Body of pancreas (tissue), 4 donors: ENCODE measurements at regions not wholly inside any gene's neighbourhood (a gene's known extent, or its start where the extent isn't known, plus 50 kb on each side); places are given as distances from the start of the nearest gene placed in this dataset.

ENCODE experiments used
- ATAC-seq: fragments of 150-250 bp; one replicate; pipeline ENCODE4 v1.9.1; 2016
- DNase-seq, 4 donors: peaks; one replicate each; pipeline ENCODE4 v3.0.0-alpha.2; 2019
- H3K27ac ChIP-seq, 4 donors: fragments of 200-600 bp; sonication (generic); 1 replicate in 3 of 4; 2 replicates in 1 of 4; pipeline versions ENCODE4 v1.5.1 to v1.6.1; 2016 to 2019; ENCODE audit warnings: mild to moderate bottlenecking in 1 of 4, mixed read lengths in 1 of 4, moderate library complexity in 1 of 4
- H3K27me3 ChIP-seq, 2 donors: fragments of 200-600 bp; sonication (generic); one replicate each; pipeline ENCODE4 v1.6.0; 2016; ENCODE audit warnings: mild to moderate bottlenecking in 1 of 2
- H3K36me3 ChIP-seq, 2 donors: fragments of 200-600 bp; sonication (generic); replicated peaks in 1 of 2; 2 replicates each; pipeline ENCODE4 v1.5.1; 2016; ENCODE audit warnings: low read depth in 2 of 2; ENCODE audit not compliant: insufficient read depth in 1 of 2
- H3K4me1 ChIP-seq: fragments of 200-600 bp; sonication (generic); one replicate; pipeline ENCODE4 v1.6.0; 2016
- H3K4me3 ChIP-seq, 2 donors: fragments of 200-600 bp; sonication (generic); 1 replicate in 1 of 2; 2 replicates in 1 of 2; pipeline ENCODE4 v1.5.1; 2016 to 2019
- H3K9me3 ChIP-seq, 3 donors: fragments of 200-600 bp; sonication (generic); 1 replicate in 2 of 3; 2 replicates in 1 of 3; pipeline ENCODE4 v1.5.1; 2016
- POLR2A ChIP-seq, 3 donors: fragments of 450-650 bp; IDR thresholded peaks; one replicate each; pipeline ENCODE4 v1.6.1; 2016; ENCODE audit warnings: antibody characterized with exemption in 3 of 3, mild to moderate bottlenecking in 2 of 3
- WGBS, 2 donors: methylation state at CpG; one replicate each; pipeline ENCODE4 v1.1.5; 2017; 5-methylcytosine and 5-hydroxymethylcytosine counted together
- intact Hi-C: fragments of 100-400 bp; cut with DNase I; formaldehyde crosslinking; loops from one replicate; pipeline ENCODE4 v1.15.1; 2023
- TF ChIP-seq, protein P1 (sequence below), 7 experiments: fragments of 450-650 bp in 4 of 7; fragments of 200-600 bp in 3 of 7; sonication (generic) in 3 of 7; IDR thresholded peaks; one replicate each; pipeline ENCODE4 v1.5.1; 2016 to 2019; ENCODE audit warnings: antibody characterized with exemption in 7 of 7

DNA sequence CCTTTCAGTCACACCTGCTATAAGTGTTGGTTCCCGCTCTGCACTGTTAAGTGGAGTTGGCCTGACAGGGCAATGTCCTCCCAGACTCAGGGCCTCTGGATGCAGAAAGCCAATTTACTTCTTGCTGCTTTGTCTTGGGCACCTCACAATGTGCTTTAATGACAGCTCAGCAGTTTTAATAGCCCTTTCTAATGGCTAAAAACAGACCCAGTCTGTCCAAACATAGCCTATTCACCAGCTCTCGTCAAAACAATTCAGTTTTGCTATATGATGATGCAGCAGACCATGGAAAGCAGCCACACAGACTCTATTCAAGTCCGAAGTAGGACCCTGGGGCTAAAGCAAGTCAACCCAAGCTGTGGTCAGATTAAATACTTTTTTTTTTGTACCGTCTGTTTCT, 529.1 kb upstream of the SEMA6A start:
- intact Hi-C loops = no loop called here
- DNase-seq (no peak), ATAC-seq (no peak)
- Histone ChIP-seq H3K9me3 (no peaks in the 10 kb centered on the region), H3K36me3 (no peaks in the 10 kb centered on the region), H3K27ac (no peak overlapping the region), H3K27me3 (no peaks in the 10 kb centered on the region), H3K4me1 (no peaks in the 10 kb centered on the region), H3K4me3 (no peak overlapping the region)
- 73 to 81% methylated on average over 4 of the region's 4 CpGs for WGBS, 2 donors
- TF ChIP-seq POLR2A (IDR thresholded peaks at IDR 0.05) = no peak
- TF ChIP-seq, protein P1, sequence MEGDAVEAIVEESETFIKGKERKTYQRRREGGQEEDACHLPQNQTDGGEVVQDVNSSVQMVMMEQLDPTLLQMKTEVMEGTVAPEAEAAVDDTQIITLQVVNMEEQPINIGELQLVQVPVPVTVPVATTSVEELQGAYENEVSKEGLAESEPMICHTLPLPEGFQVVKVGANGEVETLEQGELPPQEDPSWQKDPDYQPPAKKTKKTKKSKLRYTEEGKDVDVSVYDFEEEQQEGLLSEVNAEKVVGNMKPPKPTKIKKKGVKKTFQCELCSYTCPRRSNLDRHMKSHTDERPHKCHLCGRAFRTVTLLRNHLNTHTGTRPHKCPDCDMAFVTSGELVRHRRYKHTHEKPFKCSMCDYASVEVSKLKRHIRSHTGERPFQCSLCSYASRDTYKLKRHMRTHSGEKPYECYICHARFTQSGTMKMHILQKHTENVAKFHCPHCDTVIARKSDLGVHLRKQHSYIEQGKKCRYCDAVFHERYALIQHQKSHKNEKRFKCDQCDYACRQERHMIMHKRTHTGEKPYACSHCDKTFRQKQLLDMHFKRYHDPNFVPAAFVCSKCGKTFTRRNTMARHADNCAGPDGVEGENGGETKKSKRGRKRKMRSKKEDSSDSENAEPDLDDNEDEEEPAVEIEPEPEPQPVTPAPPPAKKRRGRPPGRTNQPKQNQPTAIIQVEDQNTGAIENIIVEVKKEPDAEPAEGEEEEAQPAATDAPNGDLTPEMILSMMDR (IDR thresholded peaks at IDR 0.05) = no peak

DNA sequence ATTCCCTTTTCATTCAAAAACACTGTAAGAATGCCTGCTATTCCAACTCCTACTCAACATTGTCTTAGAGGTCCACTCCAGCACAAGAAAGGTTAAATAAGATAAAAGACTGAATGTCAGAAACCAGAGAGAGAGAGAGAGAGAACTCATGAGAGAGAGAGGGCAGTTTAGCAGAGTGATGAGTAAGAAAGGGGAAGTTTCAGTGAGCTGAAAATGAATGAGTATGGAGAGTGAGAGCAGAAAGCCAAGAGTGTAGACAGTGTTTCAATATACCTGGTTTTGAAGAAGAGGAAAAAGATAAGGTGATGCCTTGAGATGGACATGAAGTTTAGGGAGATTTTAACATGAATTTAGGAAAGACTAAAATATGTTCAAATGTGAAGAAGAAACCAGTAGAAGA, 528.0 kb upstream of the SEMA6A start:
- no peak for DNase-seq
- Histone ChIP-seq H3K4me1 (no peaks in the 10 kb centered on the region), H3K4me3 (no peak overlapping the region), H3K27me3 (no peaks in the 10 kb centered on the region), H3K27ac (no peak overlapping the region), H3K36me3 (no peaks in the 10 kb centered on the region), H3K9me3 (no peaks in the 10 kb centered on the region)
- no peak for TF ChIP-seq POLR2A (IDR thresholded peaks at IDR 0.05)
- TF ChIP-seq, protein P1 (IDR thresholded peaks at IDR 0.05) = no peak
- ATAC-seq = no peak
- intact Hi-C loops = no loop called here

DNA sequence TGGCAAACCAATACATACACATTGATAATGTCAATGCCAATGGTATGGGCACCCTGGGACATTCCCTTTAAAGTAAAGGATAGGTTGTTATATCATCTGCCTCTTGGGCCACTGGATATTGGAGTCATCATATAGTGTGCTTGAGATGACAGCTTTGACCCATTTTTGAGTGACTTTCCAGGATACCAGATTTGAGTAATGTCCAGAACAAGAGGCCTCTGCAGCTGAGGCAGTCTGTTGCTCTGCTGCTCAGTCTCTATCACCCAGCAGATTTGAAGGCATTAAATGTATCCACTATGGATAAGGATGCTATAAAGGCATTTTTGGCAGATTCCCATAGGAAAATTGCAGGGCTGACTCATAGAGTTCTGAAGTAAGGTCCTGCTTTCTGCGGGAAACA, 525.6 kb upstream of the SEMA6A start:
- 77 to 100% methylated on average over 1 of the region's 1 CpG for WGBS, 2 donors
- Histone ChIP-seq H3K36me3 (no peaks in the 10 kb centered on the region), H3K27ac (no peak overlapping the region), H3K4me3 (no peak overlapping the region), H3K27me3 (no peaks in the 10 kb centered on the region), H3K4me1 (no peaks in the 10 kb centered on the region), H3K9me3 (no peaks in the 10 kb centered on the region)
- intact Hi-C loops = no loop called here
- TF ChIP-seq, protein P1 (IDR thresholded peaks at IDR 0.05) = no peak
- TF ChIP-seq POLR2A (IDR thresholded peaks at IDR 0.05) = no peak
- DNase-seq (no peak), ATAC-seq (no peak)

DNA sequence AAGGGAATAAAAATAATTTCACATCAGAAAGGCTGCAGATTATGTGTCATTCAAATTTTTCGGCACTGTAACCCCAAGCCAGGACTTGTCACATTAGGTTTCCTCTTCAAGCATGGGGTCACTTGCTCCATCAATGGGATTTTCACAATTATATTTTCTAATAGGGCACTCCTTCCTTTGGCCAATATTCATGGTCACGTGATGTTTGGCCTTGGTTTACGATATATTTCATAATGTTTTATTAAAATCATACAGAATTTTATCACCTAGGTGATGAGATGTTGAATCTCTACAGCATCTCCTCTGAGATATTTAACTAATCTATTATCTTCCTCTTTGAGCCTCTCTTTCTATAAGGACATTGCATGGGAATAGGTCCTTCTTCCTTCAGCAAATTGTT, 523.5 kb upstream of the SEMA6A start:
- no peak overlapping the region for H3K27ac ChIP-seq
- DNase-seq = no peak

More for the DNA sequence above, 523.5 kb upstream of the SEMA6A start:
- H3K36me3 ChIP-seq = no peaks in the 10 kb centered on the region
- no peak overlapping the region for H3K4me3 ChIP-seq
- ATAC-seq = no peak
- TF ChIP-seq, protein P1 (IDR thresholded peaks at IDR 0.05) = no peak
- no peaks in the 10 kb centered on the region for H3K4me1 ChIP-seq
- intact Hi-C loops = no loop called here
- H3K9me3 ChIP-seq = no peaks in the 10 kb centered on the region
- 55 to 57% methylated on average over 3 of the region's 3 CpGs for WGBS, 2 donors
- H3K27me3 ChIP-seq = no peaks in the 10 kb centered on the region
